ENCODE measurements at regions not wholly inside any gene's neighbourhood (a gene's known extent, or its start where the extent isn't known, plus 50 kb on each side); places are given as distances from the start of the nearest gene placed in this dataset.

DNA sequence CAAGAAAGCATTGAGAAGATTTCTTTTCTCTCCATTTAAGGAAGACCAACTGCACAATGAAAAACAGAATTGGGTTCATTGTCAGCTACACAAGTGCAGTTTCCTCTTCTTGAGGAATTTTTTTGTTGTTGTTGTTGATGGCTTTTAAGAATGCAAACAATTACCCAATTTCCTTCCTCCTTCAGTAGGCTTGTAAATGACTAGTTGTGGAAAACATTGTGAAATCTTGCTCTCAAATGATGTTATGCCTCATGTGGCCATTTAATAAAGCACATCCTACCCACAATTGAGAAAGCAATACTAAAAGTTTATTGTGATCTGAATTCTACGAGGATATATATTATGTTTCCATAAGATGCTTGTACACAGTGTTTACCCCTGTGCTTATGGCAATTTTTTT lies 171.6 kb downstream of the FAM174A start:
- Histone ChIP-seq H3K79me2 (ENCODE audit: control insufficient read depth in 1 of 2, insufficient read depth in 2 of 2, low read length in 2 of 2) (no peaks in the 10 kb centered on the region), H3K23ac (ENCODE audit: insufficient read length) (no peak overlapping the region), H3K23me2 (ENCODE audit: low read depth, low read length) (no peaks in the 10 kb centered on the region), H4K91ac (replicated peaks; ENCODE audit: insufficient read length, low read length) (no peak overlapping the region), H3K79me1 (ENCODE audit: low read depth, low read length) (no peaks in the 10 kb centered on the region), H3K9ac (replicated peaks in 1 of 4; ENCODE audit: extremely low read depth in 1 of 4, low read depth in 3 of 4, low read length in 3 of 4) (no peak overlapping the region), H4K8ac (ENCODE audit: extremely low read depth, insufficient read depth, low read length) (no peak overlapping the region), H2BK120ac (replicated peaks; ENCODE audit: low read depth, low read length) (no peak overlapping the region), H3K4me3 (ENCODE audit: extremely low read depth in 1 of 4, insufficient read depth in 2 of 4, low read depth in 3 of 4, low read length in 4 of 4) (no peak overlapping the region), H3K27me3 (replicated peaks in 1 of 4; ENCODE audit: control insufficient read depth in 3 of 4, extremely low read depth in 1 of 4, insufficient read depth in 3 of 4, low read length in 3 of 4) (no peaks in the 10 kb centered on the region), H4K20me1 (replicated peaks in 1 of 2; ENCODE audit: control insufficient read depth in 1 of 2, insufficient read depth in 2 of 2, low read length in 2 of 2) (no peaks in the 10 kb centered on the region), H2AK5ac (ENCODE audit: low read depth, low read length) (no peak overlapping the region), H2BK5ac (ENCODE audit: low read depth, low read length) (no peak overlapping the region), H4K5ac (ENCODE audit: insufficient read length, low read depth, low read length) (no peak overlapping the region), H3K36me3 (ENCODE audit: control insufficient read depth in 2 of 4, insufficient read depth in 4 of 4, low read length in 3 of 4) (no peaks in the 10 kb centered on the region), H3K4ac (replicated peaks; ENCODE audit: insufficient read length, low read depth, low read length) (no peak overlapping the region), H3K9me3 (ENCODE audit: insufficient read depth in 2 of 2, low read depth in 1 of 2, low read length in 1 of 2) (no peaks in the 10 kb centered on the region), H2AFZ (ENCODE audit: low read length) (peak overlapping the region; percentile 85; the same call in 1 of the 2 replicates), H3K27ac (ENCODE audit: low read depth, low read length) (no peak overlapping the region), H3K56ac (replicated peaks; ENCODE audit: insufficient read length, low read depth, low read length) (no peak overlapping the region), H3K18ac (ENCODE audit: extremely low read depth, low read length) (no peak overlapping the region), H3K4me1 (replicated peaks in 1 of 4; ENCODE audit: control insufficient read depth in 3 of 4, insufficient read depth in 4 of 4, low read length in 3 of 4) (no peaks in the 10 kb centered on the region), H3K4me2 (ENCODE audit: insufficient read depth in 1 of 2, low read depth in 2 of 2, low read length in 2 of 2) (no peak overlapping the region), H3K14ac (ENCODE audit: insufficient read length) (no peak overlapping the region), H2BK12ac (ENCODE audit: low read depth, low read length) (no peak overlapping the region), H2BK15ac (ENCODE audit: low read length) (no peak overlapping the region), H2BK20ac (ENCODE audit: low read length) (no peak overlapping the region)
- TF ChIP-seq, protein P1, sequence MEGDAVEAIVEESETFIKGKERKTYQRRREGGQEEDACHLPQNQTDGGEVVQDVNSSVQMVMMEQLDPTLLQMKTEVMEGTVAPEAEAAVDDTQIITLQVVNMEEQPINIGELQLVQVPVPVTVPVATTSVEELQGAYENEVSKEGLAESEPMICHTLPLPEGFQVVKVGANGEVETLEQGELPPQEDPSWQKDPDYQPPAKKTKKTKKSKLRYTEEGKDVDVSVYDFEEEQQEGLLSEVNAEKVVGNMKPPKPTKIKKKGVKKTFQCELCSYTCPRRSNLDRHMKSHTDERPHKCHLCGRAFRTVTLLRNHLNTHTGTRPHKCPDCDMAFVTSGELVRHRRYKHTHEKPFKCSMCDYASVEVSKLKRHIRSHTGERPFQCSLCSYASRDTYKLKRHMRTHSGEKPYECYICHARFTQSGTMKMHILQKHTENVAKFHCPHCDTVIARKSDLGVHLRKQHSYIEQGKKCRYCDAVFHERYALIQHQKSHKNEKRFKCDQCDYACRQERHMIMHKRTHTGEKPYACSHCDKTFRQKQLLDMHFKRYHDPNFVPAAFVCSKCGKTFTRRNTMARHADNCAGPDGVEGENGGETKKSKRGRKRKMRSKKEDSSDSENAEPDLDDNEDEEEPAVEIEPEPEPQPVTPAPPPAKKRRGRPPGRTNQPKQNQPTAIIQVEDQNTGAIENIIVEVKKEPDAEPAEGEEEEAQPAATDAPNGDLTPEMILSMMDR (IDR thresholded peaks at IDR 0.05; ENCODE audit: control extremely low read depth in 1 of 3, insufficient read depth in 1 of 3, low read depth in 1 of 3, low read length in 3 of 3): peak in 1 of 3 experiments; percentile 32; a peak in 1 of 4 replicates
- TF ChIP-seq TAF1 (IDR thresholded peaks at IDR 0.05; ENCODE audit: low read depth, low read length) (no peak), CEBPB (IDR thresholded peaks at IDR 0.05; ENCODE audit: low read depth, low read length) (peak; percentile 86)
- FAIRE-seq (peak; percentile 32), DNase-seq (ENCODE audit: low read depth in 1 of 2, low spot score in 2 of 2) (no peak)
- ChIA-PET POLR2A (ENCODE audit: partially characterized antibody) (no interaction called here), CTCF (ENCODE audit: partially characterized antibody) (interaction anchor here (1.2 to 1.3 kb wide), 2 partner anchors 9 kb away, joined by 3 read pairs; no protein-coding TSS in a partner anchor)
- 88% methylated on average over 1 of the region's 1 CpG; no CpG with 5 or more reads in 1 of the 2 experiments for WGBS, 2 experiments (ENCODE audit: extremely low coverage in 1 of 2, insufficient coverage in 1 of 2, insufficient read length in 1 of 2, insufficient replicate concordance in 2 of 2, low coverage in 1 of 2, low lambda C conversion rate in 2 of 2, missing lambda C conversion rate in 1 of 2)

Measured in H1 (cell line).